GM12878 (cell line): ENCODE measurements at regions not wholly inside any gene's neighbourhood (a gene's known extent, or its start where the extent isn't known, plus 50 kb on each side); places are given as distances from the start of the nearest gene placed in this dataset.

Experiments used
- ATAC-seq: fragments of 200-7000 bp; cut with Tn5 transposase; 3 replicates; pipeline ENCODE4 v1.9.1; 2020; ENCODE audit warnings: mild to moderate bottlenecking, moderate library complexity
- BruUV-seq: library from RNA; stranded (reverse); fragments of 400-500 nt; replicated peaks from 2 replicates; lab custom pipeline; 2021; lab: Mats Ljungman, UMichigan
- CTCF ChIA-PET: fragments of 300-600 bp; sonication (Branson Sonifier 250); formaldehyde crosslinking; extraction: SDS; loops from one replicate; lab custom pipeline; 2021; ENCODE audit warnings: inconsistent platforms; lab: Yijun Ruan, JAX
- POLR2A ChIA-PET: fragments of 350-600 bp; formaldehyde crosslinking; extraction: SDS; loops from one replicate; lab custom pipeline; 2021; ENCODE audit warnings: inconsistent platforms; lab: Charles Lee
- RAD21 ChIA-PET: fragments of 300-600 bp; sonication (Branson Sonifier 250); formaldehyde crosslinking; loops from one replicate; lab custom pipeline; 2023; ENCODE audit warnings: antibody characterized with exemption; ENCODE audit not compliant: unreplicated experiment; lab: Charles Lee
- SMC1A ChIA-PET: fragments of 300-600 bp; sonication (Branson Sonifier 250); formaldehyde crosslinking; loops from one replicate; lab custom pipeline; 2023; ENCODE audit not compliant: unreplicated experiment, uncharacterized antibody; lab: Charles Lee
- DNase-seq: peaks from one replicate; pipeline ENCODE4 v3.0.0-alpha.2; 2011; ENCODE audit warnings: low read depth, low spot score
- FAIRE-seq: peaks from 3 replicates; lab custom pipeline; 2011; peaks lifted over from hg19 to GRCh38; lab: Jason Lieb, UNC
- H2AFZ ChIP-seq: 2 replicates; pipeline ENCODE4 v1.6.0; 2011; ENCODE audit warnings: low read depth, low read length, control low read depth; ENCODE audit not compliant: control insufficient read depth
- H3K27ac ChIP-seq: 2 replicates; pipeline ENCODE4 v1.5.1; 2011; ENCODE audit warnings: control low read depth; ENCODE audit not compliant: control insufficient read depth, insufficient read depth
- H3K27me3 ChIP-seq, 2 experiments: replicated peaks in 1 of 2; 2 replicates each; pipeline versions ENCODE4 v1.6.0 to v1.6.1; 2011; ENCODE audit warnings: low read length in 1 of 2; ENCODE audit not compliant: control insufficient read depth in 2 of 2, insufficient read depth in 2 of 2
- H3K36me3 ChIP-seq, 2 experiments: 2 replicates each; pipeline ENCODE4 v1.5.1; 2011; ENCODE audit warnings: low read length in 1 of 2; ENCODE audit not compliant: control insufficient read depth in 2 of 2, insufficient read depth in 2 of 2
- H3K4me1 ChIP-seq: 2 replicates; pipeline ENCODE4 v1.6.1; 2011; ENCODE audit warnings: mild to moderate bottlenecking, low read length, moderate library complexity, mixed read lengths; ENCODE audit not compliant: control insufficient read depth, insufficient read depth
- H3K4me2 ChIP-seq: 2 replicates; pipeline ENCODE4 v1.6.0; 2011; ENCODE audit warnings: control low read depth; ENCODE audit not compliant: control insufficient read depth, insufficient read depth
- H3K4me3 ChIP-seq: fragments of 200-600 bp; sonication (generic); 2 replicates; pipeline ENCODE4 v1.5.1; 2016
- H3K79me2 ChIP-seq: 2 replicates; pipeline ENCODE4 v1.6.0; 2011; ENCODE audit warnings: low read length; ENCODE audit not compliant: control insufficient read depth, insufficient read depth
- H3K9ac ChIP-seq: 2 replicates; pipeline ENCODE4 v1.8.0; 2011; ENCODE audit warnings: low read length, control low read depth, mixed read lengths; ENCODE audit not compliant: control insufficient read depth, insufficient read depth
- H3K9me3 ChIP-seq: replicated peaks from 3 replicates; pipeline ENCODE4 v1.5.1; 2011; ENCODE audit warnings: mild to moderate bottlenecking, low read length; ENCODE audit not compliant: control insufficient read depth, insufficient read depth
- H4K20me1 ChIP-seq: 2 replicates; pipeline ENCODE4 v1.6.0; 2011; ENCODE audit not compliant: control insufficient read depth, insufficient read depth
- EP300 ChIP-seq, 2 experiments: fragments of 150-350 bp in 1 of 2; IDR thresholded peaks; 2 replicates each; pipeline ENCODE4 v1.6.1; 2011 to 2012; ENCODE audit warnings: low read depth in 2 of 2, low read length in 2 of 2, borderline replicate concordance in 1 of 2, improper control_type of control experiment in 1 of 2, inconsistent platforms in 1 of 2; ENCODE audit not compliant: control insufficient read depth in 1 of 2
- PML ChIP-seq: IDR thresholded peaks from 2 replicates; pipeline ENCODE4 v1.6.1; 2012; ENCODE audit warnings: low read length, inconsistent platforms
- SMAD5 ChIP-seq: IDR thresholded peaks from 2 replicates; pipeline ENCODE4 v1.6.1; 2016; ENCODE audit warnings: antibody characterized with exemption, low read depth
- SP1 ChIP-seq: IDR thresholded peaks from one replicate; pipeline ENCODE4 v1.6.1; 2011; ENCODE audit warnings: low read depth, low read length
- SUPT20H ChIP-seq: IDR thresholded peaks from 2 replicates; pipeline ENCODE4 v1.6.1; 2011; ENCODE audit warnings: low read depth, mild to moderate bottlenecking, low read length, moderate library complexity, borderline replicate concordance; ENCODE audit not compliant: control insufficient read depth
- YBX1 ChIP-seq: fragments of 450-650 bp; IDR thresholded peaks from 2 replicates; pipeline ENCODE4 v1.6.1; 2016; ENCODE audit warnings: antibody characterized with exemption
- WGBS: methylation state at CpG from one replicate; pipeline ENCODE4 v1.1.6; 2016; ENCODE audit warnings: low lambda C conversion rate; ENCODE audit not compliant: insufficient replicate concordance, insufficient coverage; ENCODE audit errors: missing lambda C conversion rate; 5-methylcytosine and 5-hydroxymethylcytosine counted together
- in situ Hi-C: fragments of 300-500 bp; cut with MboI; formaldehyde crosslinking; loops from 9 replicates; pipeline ENCODE4 v1.14.3; 2018; ENCODE audit warnings: mixed read lengths
- intact Hi-C: fragments of 100-400 bp; cut with micrococcal nuclease; formaldehyde crosslinking; loops from one replicate; pipeline ENCODE4 v1.14.2; 2022; ENCODE audit not compliant: unreplicated experiment
- TF ChIP-seq, protein P1 (sequence below): IDR thresholded peaks from 2 replicates; pipeline ENCODE4 v1.6.1; 2012; ENCODE audit warnings: mild to moderate bottlenecking, low read depth, low read length
- TF ChIP-seq, protein P2 (sequence below): fragments of 450-650 bp; IDR thresholded peaks from 2 replicates; pipeline ENCODE4 v1.6.1; 2016; ENCODE audit warnings: mild to moderate bottlenecking
- TF ChIP-seq, protein P3 (sequence below): fragments of 150-350 bp; IDR thresholded peaks from 2 replicates; pipeline ENCODE4 v1.6.1; 2016; ENCODE audit warnings: low read depth, low read length

DNA sequence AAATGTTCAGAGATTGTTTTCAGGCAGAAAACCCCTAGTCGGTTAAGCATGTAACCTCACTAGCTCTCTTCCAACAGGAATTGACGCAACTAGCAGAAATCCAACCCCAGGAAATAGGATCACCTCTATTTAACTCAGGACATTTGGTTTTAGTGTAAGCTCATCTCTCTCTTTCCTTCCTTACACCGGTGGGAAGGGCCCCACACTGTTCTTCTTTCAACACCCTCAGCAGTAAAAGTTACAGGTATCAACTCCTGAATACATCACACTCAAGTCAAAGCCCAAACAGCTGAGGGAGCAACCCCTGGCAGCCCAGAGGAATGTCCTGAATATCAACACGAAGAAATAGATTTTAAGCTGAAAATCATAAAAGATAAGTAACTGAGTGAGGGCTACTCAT lies 191.2 kb upstream of the KIF2B start:
- H3K4me3 ChIP-seq = no peak overlapping the region
- H3K27me3 ChIP-seq = no peaks in the 10 kb centered on the region
- no peaks in the 10 kb centered on the region for H3K36me3 ChIP-seq
- no peak overlapping the region for H3K4me2 ChIP-seq
- RAD21 ChIA-PET = no interaction called here
- in situ Hi-C loops = no loop called here
- no peak for FAIRE-seq
- TF ChIP-seq EP300 (IDR thresholded peaks at IDR 0.05; ENCODE audit: borderline replicate concordance in 1 of 2, control insufficient read depth in 1 of 2, low read depth in 2 of 2, low read length in 2 of 2) (no peak), PML (no peak)
- TF ChIP-seq, protein P1, sequence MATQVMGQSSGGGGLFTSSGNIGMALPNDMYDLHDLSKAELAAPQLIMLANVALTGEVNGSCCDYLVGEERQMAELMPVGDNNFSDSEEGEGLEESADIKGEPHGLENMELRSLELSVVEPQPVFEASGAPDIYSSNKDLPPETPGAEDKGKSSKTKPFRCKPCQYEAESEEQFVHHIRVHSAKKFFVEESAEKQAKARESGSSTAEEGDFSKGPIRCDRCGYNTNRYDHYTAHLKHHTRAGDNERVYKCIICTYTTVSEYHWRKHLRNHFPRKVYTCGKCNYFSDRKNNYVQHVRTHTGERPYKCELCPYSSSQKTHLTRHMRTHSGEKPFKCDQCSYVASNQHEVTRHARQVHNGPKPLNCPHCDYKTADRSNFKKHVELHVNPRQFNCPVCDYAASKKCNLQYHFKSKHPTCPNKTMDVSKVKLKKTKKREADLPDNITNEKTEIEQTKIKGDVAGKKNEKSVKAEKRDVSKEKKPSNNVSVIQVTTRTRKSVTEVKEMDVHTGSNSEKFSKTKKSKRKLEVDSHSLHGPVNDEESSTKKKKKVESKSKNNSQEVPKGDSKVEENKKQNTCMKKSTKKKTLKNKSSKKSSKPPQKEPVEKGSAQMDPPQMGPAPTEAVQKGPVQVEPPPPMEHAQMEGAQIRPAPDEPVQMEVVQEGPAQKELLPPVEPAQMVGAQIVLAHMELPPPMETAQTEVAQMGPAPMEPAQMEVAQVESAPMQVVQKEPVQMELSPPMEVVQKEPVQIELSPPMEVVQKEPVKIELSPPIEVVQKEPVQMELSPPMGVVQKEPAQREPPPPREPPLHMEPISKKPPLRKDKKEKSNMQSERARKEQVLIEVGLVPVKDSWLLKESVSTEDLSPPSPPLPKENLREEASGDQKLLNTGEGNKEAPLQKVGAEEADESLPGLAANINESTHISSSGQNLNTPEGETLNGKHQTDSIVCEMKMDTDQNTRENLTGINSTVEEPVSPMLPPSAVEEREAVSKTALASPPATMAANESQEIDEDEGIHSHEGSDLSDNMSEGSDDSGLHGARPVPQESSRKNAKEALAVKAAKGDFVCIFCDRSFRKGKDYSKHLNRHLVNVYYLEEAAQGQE = no peak
- TF ChIP-seq, all 136 proteins: peak for 0
- Histone ChIP-seq H3K9ac (no peak overlapping the region), H2AFZ (no peak overlapping the region), H3K79me2 (no peaks in the 10 kb centered on the region), H3K9me3 (no peaks in the 10 kb centered on the region), H4K20me1 (no peaks in the 10 kb centered on the region), H3K27ac (no peak overlapping the region), H3K4me1 (no peaks in the 10 kb centered on the region)
- intact Hi-C loops = no loop called here
- 37% methylated on average over 4 of the region's 4 CpGs for WGBS
- CTCF ChIA-PET = no interaction called here
- POLR2A ChIA-PET = no interaction called here
- BruUV-seq = no TSS peak
- ATAC-seq (no peak), DNase-seq (no peak)
- SMC1A ChIA-PET = no interaction called here

DNA sequence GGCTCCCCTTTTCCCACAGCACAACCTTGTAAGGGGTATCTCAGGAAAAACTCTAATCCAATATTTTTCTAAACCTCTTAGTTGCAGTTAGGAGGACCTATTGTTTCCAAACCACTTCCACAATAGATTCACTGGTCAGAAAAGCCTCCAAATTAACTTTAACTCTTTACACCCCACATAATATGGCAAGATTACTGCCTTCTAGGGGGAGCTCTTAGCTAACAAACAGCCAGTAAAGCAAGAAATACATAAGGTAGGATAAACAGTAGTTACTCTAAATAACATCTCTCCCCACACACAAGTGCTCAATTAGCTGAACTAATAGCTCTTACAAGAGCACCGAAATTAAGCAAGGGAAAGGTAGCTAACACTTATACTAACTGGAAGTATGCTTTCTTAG lies 192.1 kb upstream of the KIF2B start:
- H2AFZ ChIP-seq = no peak overlapping the region
- H3K27ac ChIP-seq = no peak overlapping the region
- H3K4me3 ChIP-seq = no peak overlapping the region
- no peak overlapping the region for H3K4me2 ChIP-seq
- no peaks in the 10 kb centered on the region for H3K4me1 ChIP-seq
- no TSS peak for BruUV-seq
- ATAC-seq = no peak
- ChIA-PET CTCF (no interaction called here), SMC1A (no interaction called here), RAD21 (no interaction called here), POLR2A (no interaction called here)
- H3K27me3 ChIP-seq = no peaks in the 10 kb centered on the region
- 0% methylated on average over 1 of the region's 1 CpG for WGBS
- H3K79me2 ChIP-seq = no peaks in the 10 kb centered on the region
- no peak for DNase-seq
- intact Hi-C loops = no loop called here
- H4K20me1 ChIP-seq = no peaks in the 10 kb centered on the region
- no peaks in the 10 kb centered on the region for H3K9me3 ChIP-seq
- in situ Hi-C loops = no loop called here
- no peaks in the 10 kb centered on the region for H3K36me3 ChIP-seq
- no peak for FAIRE-seq
- no peak overlapping the region for H3K9ac ChIP-seq
- no peak for TF ChIP-seq SMAD5
- TF ChIP-seq YBX1 = no peak
- TF ChIP-seq, protein P2, sequence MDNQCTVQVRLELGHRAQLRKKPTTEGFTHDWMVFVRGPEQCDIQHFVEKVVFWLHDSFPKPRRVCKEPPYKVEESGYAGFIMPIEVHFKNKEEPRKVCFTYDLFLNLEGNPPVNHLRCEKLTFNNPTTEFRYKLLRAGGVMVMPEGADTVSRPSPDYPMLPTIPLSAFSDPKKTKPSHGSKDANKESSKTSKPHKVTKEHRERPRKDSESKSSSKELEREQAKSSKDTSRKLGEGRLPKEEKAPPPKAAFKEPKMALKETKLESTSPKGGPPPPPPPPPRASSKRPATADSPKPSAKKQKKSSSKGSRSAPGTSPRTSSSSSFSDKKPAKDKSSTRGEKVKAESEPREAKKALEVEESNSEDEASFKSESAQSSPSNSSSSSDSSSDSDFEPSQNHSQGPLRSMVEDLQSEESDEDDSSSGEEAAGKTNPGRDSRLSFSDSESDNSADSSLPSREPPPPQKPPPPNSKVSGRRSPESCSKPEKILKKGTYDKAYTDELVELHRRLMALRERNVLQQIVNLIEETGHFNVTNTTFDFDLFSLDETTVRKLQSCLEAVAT = no peak
- TF ChIP-seq, protein P3, sequence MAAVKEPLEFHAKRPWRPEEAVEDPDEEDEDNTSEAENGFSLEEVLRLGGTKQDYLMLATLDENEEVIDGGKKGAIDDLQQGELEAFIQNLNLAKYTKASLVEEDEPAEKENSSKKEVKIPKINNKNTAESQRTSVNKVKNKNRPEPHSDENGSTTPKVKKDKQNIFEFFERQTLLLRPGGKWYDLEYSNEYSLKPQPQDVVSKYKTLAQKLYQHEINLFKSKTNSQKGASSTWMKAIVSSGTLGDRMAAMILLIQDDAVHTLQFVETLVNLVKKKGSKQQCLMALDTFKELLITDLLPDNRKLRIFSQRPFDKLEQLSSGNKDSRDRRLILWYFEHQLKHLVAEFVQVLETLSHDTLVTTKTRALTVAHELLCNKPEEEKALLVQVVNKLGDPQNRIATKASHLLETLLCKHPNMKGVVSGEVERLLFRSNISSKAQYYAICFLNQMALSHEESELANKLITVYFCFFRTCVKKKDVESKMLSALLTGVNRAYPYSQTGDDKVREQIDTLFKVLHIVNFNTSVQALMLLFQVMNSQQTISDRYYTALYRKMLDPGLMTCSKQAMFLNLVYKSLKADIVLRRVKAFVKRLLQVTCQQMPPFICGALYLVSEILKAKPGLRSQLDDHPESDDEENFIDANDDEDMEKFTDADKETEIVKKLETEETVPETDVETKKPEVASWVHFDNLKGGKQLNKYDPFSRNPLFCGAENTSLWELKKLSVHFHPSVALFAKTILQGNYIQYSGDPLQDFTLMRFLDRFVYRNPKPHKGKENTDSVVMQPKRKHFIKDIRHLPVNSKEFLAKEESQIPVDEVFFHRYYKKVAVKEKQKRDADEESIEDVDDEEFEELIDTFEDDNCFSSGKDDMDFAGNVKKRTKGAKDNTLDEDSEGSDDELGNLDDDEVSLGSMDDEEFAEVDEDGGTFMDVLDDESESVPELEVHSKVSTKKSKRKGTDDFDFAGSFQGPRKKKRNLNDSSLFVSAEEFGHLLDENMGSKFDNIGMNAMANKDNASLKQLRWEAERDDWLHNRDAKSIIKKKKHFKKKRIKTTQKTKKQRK = no peak
- TF ChIP-seq SUPT20H = no peak
- no peak for TF ChIP-seq SP1
